ENCODE measurements at regions not wholly inside any gene's neighbourhood (a gene's known extent, or its start where the extent isn't known, plus 50 kb on each side); places are given as distances from the start of the nearest gene placed in this dataset.

DNA sequence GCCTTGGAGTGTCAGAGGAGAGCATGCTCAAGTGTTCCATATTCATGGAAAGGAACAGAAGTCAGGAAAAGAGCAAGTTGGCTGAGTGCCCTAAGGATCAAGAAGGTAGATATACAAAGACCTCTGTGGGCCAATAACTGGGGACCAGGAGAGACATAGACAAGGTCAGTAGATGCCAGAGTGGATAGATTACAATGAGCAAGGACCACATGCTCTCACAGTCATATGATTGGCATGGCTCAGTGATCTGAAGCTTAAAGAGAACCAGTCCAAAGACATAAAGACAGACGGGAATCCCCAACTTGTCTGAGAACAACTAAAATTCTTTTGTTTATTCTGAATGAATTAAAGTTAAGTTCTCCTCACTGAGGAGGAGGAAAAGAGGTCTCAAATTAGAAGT is 289.7 kb downstream of the HS3ST1 start (continued):
- TF ChIP-seq KDM4B (IDR thresholded peaks at IDR 0.05; ENCODE audit: borderline replicate concordance in 2 of 2, low read depth in 1 of 2): no peak

DNA sequence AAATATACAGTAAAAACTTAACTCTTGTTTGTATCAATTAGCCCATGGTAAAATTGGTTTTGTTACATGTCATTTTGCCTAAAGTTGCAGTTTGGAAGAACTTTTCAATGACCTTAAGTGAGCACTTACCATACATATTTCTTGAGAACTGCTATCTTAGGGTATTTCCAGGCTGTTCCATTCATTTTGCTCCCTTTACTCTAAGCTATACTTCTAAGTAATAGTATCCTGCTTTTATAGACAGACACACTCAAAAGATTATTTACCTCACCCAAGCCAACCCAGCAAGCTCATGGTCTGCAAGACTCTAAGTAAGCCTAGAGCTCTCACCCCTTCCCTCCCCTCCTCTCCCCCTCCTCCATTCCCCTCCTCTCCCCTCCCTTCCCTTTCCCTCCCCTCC is 294.0 kb downstream of the HS3ST1 start:
- CTCF ChIA-PET (ENCODE audit: low intra/inter-chr PET ratio): no interaction called here
- H3K9me3 ChIP-seq (replicated peaks; ENCODE audit: control insufficient read depth, insufficient read depth, low read depth, low read length): no peaks in the 10 kb centered on the region
- H3K9ac ChIP-seq (ENCODE audit: insufficient read depth in 1 of 2, low read depth in 2 of 2, low read length in 2 of 2): no peak overlapping the region
- POLR2A ChIA-PET: no interaction called here
- no peaks in the 10 kb centered on the region for H3K27me3 ChIP-seq (ENCODE audit: control insufficient read depth in 2 of 2, insufficient read depth in 2 of 2, low read length in 2 of 2)
- H3K4me2 ChIP-seq (ENCODE audit: insufficient read depth, low read length): no peak overlapping the region
- intact Hi-C loops (cut with micrococcal nuclease): no loop called here
- no peaks in the 10 kb centered on the region for H3K9me1 ChIP-seq (ENCODE audit: control insufficient read depth, insufficient read depth, low read length)
- no peak overlapping the region for H2AFZ ChIP-seq (ENCODE audit: low read depth, low read length)
- in situ Hi-C loops (cut with MboI): no loop called here
- H4K20me1 ChIP-seq (replicated peaks; ENCODE audit: control insufficient read depth, insufficient read depth, low read length): no peaks in the 10 kb centered on the region
- FAIRE-seq (no peak), ATAC-seq (no peak), DNase-seq (ENCODE audit: extremely low read depth in 1 of 4, low spot score in 3 of 4) (no peak)
- H3K4me1 ChIP-seq (replicated peaks in 1 of 2; ENCODE audit: control insufficient read depth in 2 of 2, insufficient read depth in 2 of 2, low read length in 2 of 2): no peaks in the 10 kb centered on the region
- H3K4me3 ChIP-seq: no peak overlapping the region
- no TSS peak for BruUV-seq (replicated peaks)
- H3K36me3 ChIP-seq (ENCODE audit: control insufficient read depth, insufficient read depth, low read length): no peaks in the 10 kb centered on the region
- H3K79me2 ChIP-seq (ENCODE audit: control insufficient read depth, insufficient read depth, low read length): no peaks in the 10 kb centered on the region
- H3K27ac ChIP-seq (ENCODE audit: extremely low read depth, low read depth, low read length): no peak overlapping the region
- TF ChIP-seq ZNF263 (CRISPR knock-in tag; IDR thresholded peaks at IDR 0.05; ENCODE audit: borderline replicate concordance): no peak
- TF ChIP-seq YBX1 (IDR thresholded peaks at IDR 0.05): no peak
- no peak for TF ChIP-seq ZZZ3 (IDR thresholded peaks at IDR 0.05)
- no peak for TF ChIP-seq NRF1 (conservative IDR thresholded peaks at IDR 0.05 in 1 of 2, IDR thresholded peaks at IDR 0.05 in 1 of 2)
- no peak for TF ChIP-seq ZNF146 (CRISPR knock-in tag; IDR thresholded peaks at IDR 0.05; ENCODE audit: unreplicated experiment)
- no peak for TF ChIP-seq ZNF79 (CRISPR knock-in tag; IDR thresholded peaks at IDR 0.05; ENCODE audit: low read depth)
- TF ChIP-seq, protein P1, sequence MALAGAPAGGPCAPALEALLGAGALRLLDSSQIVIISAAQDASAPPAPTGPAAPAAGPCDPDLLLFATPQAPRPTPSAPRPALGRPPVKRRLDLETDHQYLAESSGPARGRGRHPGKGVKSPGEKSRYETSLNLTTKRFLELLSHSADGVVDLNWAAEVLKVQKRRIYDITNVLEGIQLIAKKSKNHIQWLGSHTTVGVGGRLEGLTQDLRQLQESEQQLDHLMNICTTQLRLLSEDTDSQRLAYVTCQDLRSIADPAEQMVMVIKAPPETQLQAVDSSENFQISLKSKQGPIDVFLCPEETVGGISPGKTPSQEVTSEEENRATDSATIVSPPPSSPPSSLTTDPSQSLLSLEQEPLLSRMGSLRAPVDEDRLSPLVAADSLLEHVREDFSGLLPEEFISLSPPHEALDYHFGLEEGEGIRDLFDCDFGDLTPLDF (CRISPR knock-in tag; IDR thresholded peaks at IDR 0.05): no peak
